Panc1 (cell line): ENCODE measurements at regions not wholly inside any gene's neighbourhood (a gene's known extent, or its start where the extent isn't known, plus 50 kb on each side); places are given as distances from the start of the nearest gene placed in this dataset.

ENCODE experiments used
- ATAC-seq: fragments of 200-7000 bp; cut with Tn5 transposase; 2 replicates; pipeline ENCODE4 v1.9.1; 2020; ENCODE audit warnings: mild to moderate bottlenecking, moderate library complexity
- BruUV-seq: library from RNA; stranded (reverse); fragments of 400-500 nt; replicated peaks from 2 replicates; lab custom pipeline; 2021; lab: Mats Ljungman, UMichigan
- CTCF ChIA-PET: fragments of 300-600 bp; sonication (Branson Sonifier 250); formaldehyde crosslinking; loops from one replicate; lab custom pipeline; 2022; ENCODE audit warnings: antibody characterized with exemption; lab: Charles Lee
- POLR2A ChIA-PET: fragments of 300-600 bp; sonication (Branson Sonifier 250); formaldehyde crosslinking; loops from one replicate; lab custom pipeline; 2022; ENCODE audit warnings: antibody characterized with exemption; lab: Charles Lee
- DNase-seq: peaks from one replicate; pipeline ENCODE4 v3.0.0-alpha.2; 2010; ENCODE audit warnings: low read depth, low spot score
- H3K27ac ChIP-seq: 2 replicates; pipeline ENCODE4 v1.5.1; 2011; ENCODE audit warnings: mild to moderate bottlenecking, low read length, inconsistent platforms
- H3K27me3 ChIP-seq: fragments of 200-500 bp; sonication (Bioruptor generic); 2 replicates; pipeline ENCODE4 v1.6.0; 2014; ENCODE audit warnings: low read length, inconsistent platforms; ENCODE audit not compliant: control insufficient read depth, insufficient read depth
- H3K36me3 ChIP-seq: fragments of 200-500 bp; sonication (Bioruptor generic); 2 replicates; pipeline ENCODE4 v1.5.1; 2014; ENCODE audit warnings: inconsistent platforms, mild to moderate bottlenecking, low read length, moderate library complexity; ENCODE audit not compliant: control insufficient read depth, insufficient read depth
- H3K4me1 ChIP-seq: 2 replicates; pipeline ENCODE4 v1.5.1; 2011; ENCODE audit warnings: inconsistent platforms, mild to moderate bottlenecking, low read length, moderate library complexity; ENCODE audit not compliant: control insufficient read depth, insufficient read depth
- H3K4me3 ChIP-seq, 2 experiments: 2 replicates each; pipeline ENCODE4 v1.5.1; 2011 to 2012; ENCODE audit warnings: low read depth in 2 of 2, low read length in 2 of 2, mild to moderate bottlenecking in 2 of 2, inconsistent platforms in 1 of 2, moderate library complexity in 1 of 2
- H3K9me3 ChIP-seq: fragments of 200-500 bp; sonication (Bioruptor generic); 2 replicates; pipeline ENCODE4 v1.5.1; 2014; ENCODE audit warnings: low read depth, mild to moderate bottlenecking, inconsistent platforms, low read length, moderate library complexity; ENCODE audit not compliant: control insufficient read depth, insufficient read depth
- CTCF ChIP-seq: fragments of 450-650 bp; IDR thresholded peaks from 2 replicates; pipeline ENCODE4 v1.5.1; 2017; ENCODE audit warnings: mild to moderate bottlenecking
- POLR2AphosphoS5 ChIP-seq: IDR thresholded peaks from 2 replicates; pipeline ENCODE4 v1.6.1; 2012; ENCODE audit warnings: mild to moderate bottlenecking, low read depth, low read length, moderate library complexity
- REST ChIP-seq, 2 experiments: IDR thresholded peaks; 2 replicates each; pipeline ENCODE4 v1.6.1; 2011 to 2012; ENCODE audit warnings: low read depth in 2 of 2, control low read depth in 1 of 2, low read length in 1 of 2, mild to moderate bottlenecking in 1 of 2, moderate library complexity in 1 of 2; ENCODE audit not compliant: insufficient read depth in 1 of 2
- SIN3A ChIP-seq: IDR thresholded peaks from 2 replicates; pipeline ENCODE4 v1.6.1; 2012; ENCODE audit warnings: low read depth, mild to moderate bottlenecking, low read length, moderate library complexity, borderline replicate concordance; ENCODE audit not compliant: insufficient read depth
- TCF7L2 ChIP-seq: IDR thresholded peaks from 2 replicates; pipeline ENCODE4 v1.6.1; 2011; ENCODE audit warnings: mild to moderate bottlenecking, low read depth, low read length, inconsistent platforms
- in situ Hi-C: cut with HindIII; loops from 2 replicates; pipeline ENCODE4 v1.10.0; 2016; ENCODE audit warnings: low sequenced_read_pairs, low pct_unique_long_range_greater_than_20kb
- intact Hi-C: fragments of 100-400 bp; cut with micrococcal nuclease; formaldehyde crosslinking; loops from one replicate; pipeline ENCODE4 v1.10.0; 2022; ENCODE audit not compliant: unreplicated experiment

GRCh38 chr12:47356129-47356700 lies 276.5 kb upstream of the AMIGO2 start:
- no peaks in the 10 kb centered on the region for H3K27me3 ChIP-seq
- H3K4me3 ChIP-seq, result no peak overlapping the region
- no peaks in the 10 kb centered on the region for H3K4me1 ChIP-seq
- in situ Hi-C loops, result no loop called here
- no peaks in the 10 kb centered on the region for H3K36me3 ChIP-seq
- ChIA-PET CTCF (no interaction called here), POLR2A (no interaction called here)
- H3K27ac ChIP-seq, result no peak overlapping the region
- BruUV-seq, result no TSS peak
- DNase-seq (no peak), ATAC-seq (no peak)
- intact Hi-C loops, result no loop called here
- TF ChIP-seq REST (IDR thresholded peaks at IDR 0.05; ENCODE audit: insufficient read depth in 1 of 2, low read depth in 2 of 2, low read length in 1 of 2) (no peak), CTCF (no peak), TCF7L2 (no peak), POLR2AphosphoS5 (no peak), SIN3A (no peak)
- H3K9me3 ChIP-seq, result no peaks in the 10 kb centered on the region

- intact Hi-C loops, result no loop called here
- CTCF ChIA-PET, result no interaction called here
These were observed 273.7 kb upstream of the AMIGO2 start for GRCh38 chr12:47353508-47353907.

More at GRCh38 chr12:47353508-47353907, 273.7 kb upstream of the AMIGO2 start:
- Histone ChIP-seq H3K27me3 (no peaks in the 10 kb centered on the region), H3K27ac (no peak overlapping the region), H3K4me3 (no peak overlapping the region), H3K4me1 (no peaks in the 10 kb centered on the region), H3K9me3 (no peaks in the 10 kb centered on the region), H3K36me3 (no peaks in the 10 kb centered on the region)
- in situ Hi-C loops, result no loop called here
- POLR2A ChIA-PET, result no interaction called here
- no peak for DNase-seq
- BruUV-seq, result no TSS peak
- ATAC-seq, result no peak
- no peak for TF ChIP-seq REST (IDR thresholded peaks at IDR 0.05; ENCODE audit: insufficient read depth in 1 of 2, low read depth in 2 of 2, low read length in 1 of 2)
- no peak for TF ChIP-seq TCF7L2
- TF ChIP-seq SIN3A, result no peak
- TF ChIP-seq POLR2AphosphoS5, result no peak
- no peak for TF ChIP-seq CTCF
